NCI-H2196 (cell line): ENCODE measurements at regions not wholly inside any gene's neighbourhood (a gene's known extent, or its start where the extent isn't known, plus 50 kb on each side); places are given as distances from the start of the nearest gene placed in this dataset.

Experiments used
- DNase-seq: peaks from one replicate; lab custom pipeline; 2025; ENCODE audit not compliant: unreplicated experiment; lab: John Stamatoyannopoulos, UW

GRCh38 chr10:4663162-4663992 lies 162.6 kb upstream of the AKR1E2 start:
- peak; percentile 73 for DNase-seq

- DNase-seq, result no peak
These were observed 163.3 kb upstream of the AKR1E2 start for GRCh38 chr10:4662576-4663161.

- DNase-seq, result no peak
These were observed 164.3 kb upstream of the AKR1E2 start for GRCh38 chr10:4661511-4662255.

GRCh38 chr10:4658777-4659176 lies 167.2 kb upstream of the AKR1E2 start:
- DNase-seq, result no peak

GRCh38 chr10:4656576-4657194 lies 169.3 kb upstream of the AKR1E2 start:
- DNase-seq, result peak; percentile 10

GRCh38 chr10:4655879-4656278 lies 170.1 kb upstream of the AKR1E2 start:
- DNase-seq, result no peak

GRCh38 chr10:4655406-4655805 lies 170.6 kb upstream of the AKR1E2 start:
- DNase-seq, result no peak

GRCh38 chr10:4654496-4654895 lies 171.5 kb upstream of the AKR1E2 start:
- no peak for DNase-seq

- no peak for DNase-seq
These were observed 172.8 kb upstream of the AKR1E2 start for GRCh38 chr10:4653160-4653559.

- no peak for DNase-seq
These were observed 173.6 kb upstream of the AKR1E2 start for GRCh38 chr10:4652111-4653010.

GRCh38 chr10:4651404-4652037 lies 174.5 kb upstream of the AKR1E2 start:
- no peak for DNase-seq

GRCh38 chr10:4650582-4650981 lies 175.4 kb upstream of the AKR1E2 start:
- no peak for DNase-seq

- DNase-seq, result no peak
These were observed 176.0 kb upstream of the AKR1E2 start for GRCh38 chr10:4649886-4650508.

- DNase-seq, result no peak
These were observed 176.5 kb upstream of the AKR1E2 start for GRCh38 chr10:4649471-4649870.

- DNase-seq, result no peak
These were observed 177.0 kb upstream of the AKR1E2 start for GRCh38 chr10:4648999-4649398.

- DNase-seq, result no peak
These were observed 178.8 kb upstream of the AKR1E2 start for GRCh38 chr10:4647109-4647785.

GRCh38 chr10:4646547-4646946 lies 179.5 kb upstream of the AKR1E2 start:
- no peak for DNase-seq

- DNase-seq, result no peak
These were observed 180.2 kb upstream of the AKR1E2 start for GRCh38 chr10:4645836-4646235.

- no peak for DNase-seq
These were observed 182.5 kb upstream of the AKR1E2 start for GRCh38 chr10:4643471-4643870.
